ENCODE measurements at regions not wholly inside any gene's neighbourhood (a gene's known extent, or its start where the extent isn't known, plus 50 kb on each side); places are given as distances from the start of the nearest gene placed in this dataset.

- no peak for TF ChIP-seq CTCF (conservative IDR thresholded peaks at IDR 0.05)
- no peak for TF ChIP-seq ZFX (IDR thresholded peaks at IDR 0.05)
Observed at GRCh38 chr6:79801362-79801761, 146.0 kb downstream of the ELOVL4 start.
